Retina (tissue), 1 donor: ENCODE measurements at regions not wholly inside any gene's neighbourhood (a gene's known extent, or its start where the extent isn't known, plus 50 kb on each side); places are given as distances from the start of the nearest gene placed in this dataset.
"Not testable (repeated sequence)": the region's sequence is repeated elsewhere in the genome, so short reads cannot be mapped to it uniquely, and the experiment has no call there.

Source experiments
- DNase-seq: peaks from one replicate; pipeline ENCODE4 v3.0.0-alpha.2; 2016

GRCh38 chrX:117653396-117653795 is 463.2 kb downstream of the KLHL13 start:
- no peak for DNase-seq

GRCh38 chrX:117645639-117646038 is 471.0 kb downstream of the KLHL13 start:
- DNase-seq: no peak

- DNase-seq: no peak
Observed at GRCh38 chrX:117641913-117642656, 474.5 kb downstream of the KLHL13 start.

DNA sequence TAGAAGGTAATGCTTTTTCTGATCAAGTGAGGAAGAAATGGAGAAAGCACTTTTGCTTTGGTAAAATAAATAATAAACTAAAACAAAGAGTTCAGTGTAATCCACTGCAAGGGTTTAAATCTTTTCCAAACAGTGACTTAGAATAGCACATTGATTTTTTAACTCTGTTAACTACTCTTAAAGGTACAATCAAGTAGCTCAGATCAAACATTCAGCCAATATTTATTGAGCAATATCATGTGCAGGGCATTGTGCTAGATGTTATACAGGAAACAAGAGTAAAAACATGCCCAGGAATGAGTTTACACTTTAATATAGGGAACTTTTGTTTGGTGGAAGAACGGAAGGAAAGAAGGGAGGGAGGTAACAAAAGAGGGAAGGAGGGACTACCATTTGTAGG is 479.8 kb downstream of the KLHL13 start:
- no peak for DNase-seq

DNA sequence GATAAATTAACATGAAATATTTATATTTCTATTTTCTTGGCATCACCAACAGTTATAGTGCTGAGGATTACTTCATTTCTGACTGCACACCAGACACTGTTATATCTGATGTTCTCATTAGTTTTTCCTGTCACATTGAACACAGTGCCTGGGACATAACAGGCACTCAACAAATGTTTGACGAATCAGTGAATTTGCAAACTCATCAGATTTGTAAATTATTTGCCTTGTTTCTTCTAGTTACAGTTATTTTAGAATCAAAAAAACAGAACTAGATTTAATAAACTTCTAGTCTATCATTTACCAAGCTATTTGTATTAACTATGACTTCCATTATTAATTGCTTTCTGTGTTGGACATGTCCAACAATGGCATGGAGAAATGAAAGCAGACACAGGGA is 483.3 kb downstream of the KLHL13 start:
- no peak for DNase-seq

GRCh38 chrX:117628381-117628780 is 488.2 kb downstream of the KLHL13 start:
- no peak for DNase-seq

- DNase-seq: no peak
Observed at GRCh38 chrX:117610806-117611205, 505.8 kb downstream of the KLHL13 start.

DNA sequence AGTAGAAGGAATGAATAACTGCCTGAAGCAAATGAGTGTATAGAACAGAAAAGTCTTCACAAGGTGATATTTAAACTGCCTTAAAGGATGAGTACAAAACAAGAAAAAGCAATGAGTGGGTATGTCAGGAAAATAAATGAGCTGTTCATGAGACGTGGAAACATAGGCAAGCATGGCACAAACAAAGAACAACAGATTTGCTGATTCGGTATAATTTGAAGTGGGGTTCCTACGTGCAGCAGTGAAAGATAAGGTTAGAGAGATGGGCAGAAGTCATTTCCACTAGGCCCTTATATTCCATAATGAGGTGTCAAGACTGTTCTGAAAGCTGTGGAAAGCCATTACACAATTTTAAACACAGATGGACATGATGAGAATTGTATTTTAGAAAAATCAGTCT is 506.6 kb downstream of the KLHL13 start:
- no peak for DNase-seq

- DNase-seq: no peak
Observed at GRCh38 chrX:117607561-117607960, 509.0 kb downstream of the KLHL13 start.

GRCh38 chrX:117606101-117606500 is 510.5 kb downstream of the KLHL13 start:
- not testable (repeated sequence) for DNase-seq

GRCh38 chrX:117570160-117570559 is 546.5 kb downstream of the KLHL13 start:
- no peak for DNase-seq

- no peak for DNase-seq
Observed at GRCh38 chrX:117568238-117568637, 548.4 kb downstream of the KLHL13 start.

DNA sequence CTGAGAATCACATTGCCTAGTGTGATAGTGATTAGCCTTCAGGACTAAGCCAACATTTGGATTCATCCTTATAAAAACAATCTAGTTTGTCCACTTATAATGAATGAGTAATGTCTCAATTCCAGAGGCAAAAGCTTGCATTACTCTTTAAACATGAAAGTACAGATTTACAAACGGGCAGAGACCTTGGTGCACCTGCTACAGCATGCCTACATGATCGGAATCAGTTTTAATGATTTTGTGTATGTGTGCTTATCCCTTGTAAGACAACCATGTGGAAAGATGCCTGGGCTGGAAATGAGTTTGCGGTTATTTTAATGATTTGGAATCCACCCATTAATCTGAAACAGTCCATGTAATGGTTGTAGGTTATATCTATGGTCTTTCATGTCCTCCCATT is 572.7 kb downstream of the KLHL13 start:
- no peak for DNase-seq

DNA sequence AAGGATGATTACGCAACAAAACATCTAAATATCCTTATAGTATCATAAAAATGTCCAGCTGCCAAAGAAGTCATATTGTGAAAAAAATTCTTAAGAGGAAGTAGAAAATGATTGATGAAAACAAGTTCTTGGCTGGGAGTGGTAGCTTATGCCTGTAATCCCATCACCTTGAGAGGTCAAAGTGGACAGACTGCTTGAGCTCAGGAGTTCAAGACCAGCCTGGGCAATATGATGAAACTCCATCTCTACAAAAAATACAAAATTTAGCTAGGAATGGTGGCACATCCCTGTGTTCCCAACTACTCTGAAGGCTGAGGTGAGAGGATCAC is 577.6 kb downstream of the KLHL13 start:
- DNase-seq: no peak

DNA sequence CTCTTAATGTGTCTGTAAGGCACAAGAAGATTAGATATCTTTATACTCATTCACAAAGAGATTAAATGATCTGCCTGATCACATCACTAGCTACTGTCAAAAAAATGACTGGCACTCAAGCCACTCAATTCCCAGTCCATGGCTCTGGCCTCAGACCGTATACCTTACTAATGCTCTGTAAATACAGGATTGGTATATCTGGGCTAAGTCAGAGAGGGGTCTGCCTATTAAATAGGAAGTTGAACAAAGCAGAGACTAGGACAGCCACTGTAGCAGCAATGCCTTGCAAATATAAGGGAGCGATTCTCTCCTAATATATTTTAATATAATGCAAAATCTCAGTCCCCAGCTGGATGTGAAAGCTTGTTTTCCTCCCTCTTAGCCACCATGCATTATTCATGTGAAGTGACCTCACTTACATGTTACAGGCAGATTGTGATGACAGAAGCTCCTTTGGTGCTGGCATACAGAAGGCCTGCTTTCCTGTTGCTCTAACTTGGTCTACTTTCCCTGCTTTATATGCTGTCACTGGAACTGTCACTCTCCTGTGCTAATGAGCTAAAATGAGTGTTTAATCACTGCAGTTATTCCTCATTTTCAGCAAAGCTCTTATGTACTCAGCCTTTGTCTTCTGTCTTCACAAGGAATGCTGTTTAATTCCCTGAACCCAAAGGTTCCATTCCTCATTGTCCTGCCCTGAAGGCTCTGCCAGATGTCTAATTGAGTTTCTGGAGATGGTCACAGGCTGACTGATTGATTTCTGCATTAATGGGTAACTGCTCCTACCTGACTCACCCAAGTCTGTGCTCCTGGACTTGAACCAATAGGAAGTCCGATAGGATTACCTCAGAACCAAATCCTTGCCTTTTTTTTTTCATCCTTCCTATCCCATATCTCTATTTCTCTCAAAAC is 578.2 kb downstream of the KLHL13 start:
- DNase-seq: peak; percentile 70

GRCh38 chrX:117532339-117532738 is 584.3 kb downstream of the KLHL13 start:
- no peak for DNase-seq

GRCh38 chrX:117522725-117523700 is 593.6 kb downstream of the KLHL13 start:
- DNase-seq: no peak

GRCh38 chrX:117517994-117518393 is 598.6 kb downstream of the KLHL13 start:
- no peak for DNase-seq

DNA sequence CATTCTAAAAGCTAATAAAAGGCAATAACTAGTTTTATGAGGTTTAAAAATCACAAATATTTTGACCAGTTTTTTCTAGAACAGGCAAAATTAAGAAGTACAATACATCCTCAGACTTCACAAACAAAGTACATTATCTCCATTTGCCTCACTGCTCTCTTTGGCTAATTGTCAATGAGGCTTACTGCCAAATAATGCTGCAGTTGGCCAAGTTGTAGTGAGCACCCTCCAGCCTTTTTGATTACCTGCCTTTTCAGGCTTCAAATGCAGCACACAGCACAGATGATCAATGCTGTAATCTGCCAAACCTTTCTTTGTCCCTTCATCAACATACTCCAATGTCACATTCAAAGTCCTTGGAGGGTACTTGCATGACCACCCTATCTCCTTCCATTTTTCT is 605.2 kb downstream of the KLHL13 start:
- no peak for DNase-seq

- no peak for DNase-seq
Observed at GRCh38 chrX:117510453-117510852, 606.2 kb downstream of the KLHL13 start.

DNA sequence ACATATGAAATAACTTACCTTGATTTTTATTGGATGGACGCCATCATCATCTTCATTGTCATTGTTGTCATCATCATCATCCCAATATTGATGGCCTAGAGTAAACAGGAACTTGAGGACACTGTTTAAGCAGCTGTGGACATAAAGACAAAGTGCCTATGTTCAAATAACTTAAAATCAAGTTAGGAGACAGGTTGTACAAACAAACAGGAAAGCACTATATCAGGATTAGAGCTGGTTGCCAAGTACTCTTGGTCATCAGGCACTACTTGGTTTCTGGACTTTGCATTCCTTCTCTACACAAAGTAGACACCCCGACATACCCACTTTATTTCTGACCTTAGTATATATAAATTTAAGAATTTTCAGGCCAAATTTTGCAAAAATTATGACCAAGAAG is 608.6 kb downstream of the KLHL13 start:
- no peak for DNase-seq

GRCh38 chrX:117487421-117487820 is 629.2 kb downstream of the KLHL13 start:
- no peak for DNase-seq

GRCh38 chrX:117483950-117484349 is 632.7 kb downstream of the KLHL13 start:
- no peak for DNase-seq
